MG63 (cell line): ENCODE measurements at regions not wholly inside any gene's neighbourhood (a gene's known extent, or its start where the extent isn't known, plus 50 kb on each side); places are given as distances from the start of the nearest gene placed in this dataset.
"Not testable (repeated sequence)": the region's sequence is repeated elsewhere in the genome, so short reads cannot be mapped to it uniquely, and the experiment has no call there.

Experiments
- DNase-seq: peaks from one replicate; pipeline ENCODE4 v3.0.0-alpha.2; 2020
- H3K27me3 ChIP-seq: fragments of 250-450 bp; sonication (Bioruptor Pico); 2 replicates; pipeline ENCODE4 v1.5.1; 2020; ENCODE audit warnings: mild to moderate bottlenecking, moderate library complexity
- H3K36me3 ChIP-seq: fragments of 250-450 bp; sonication (Bioruptor Pico); 2 replicates; pipeline ENCODE4 v1.5.1; 2020; ENCODE audit warnings: mild to moderate bottlenecking, moderate library complexity
- H3K4me3 ChIP-seq: fragments of 250-450 bp; sonication (Bioruptor Pico); 2 replicates; pipeline ENCODE4 v1.5.1; 2020; ENCODE audit warnings: mild to moderate bottlenecking, moderate library complexity
- H3K9me3 ChIP-seq: fragments of 250-450 bp; sonication (Bioruptor Pico); 2 replicates; pipeline ENCODE4 v1.5.1; 2020; ENCODE audit warnings: mild to moderate bottlenecking, moderate library complexity

- H3K4me3 ChIP-seq: no peak overlapping the region
- peaks cover 6% of the 10 kb centered on the region; the same call in 1 of the 2 replicates for H3K9me3 ChIP-seq
- no peak for DNase-seq
- H3K36me3 ChIP-seq: no peaks in the 10 kb centered on the region
- no peaks in the 10 kb centered on the region for H3K27me3 ChIP-seq
Observed at GRCh38 chr7:42590771-42591310, 321.0 kb downstream of the C7orf25 start.

- H3K9me3 ChIP-seq: peaks cover 8% of the 10 kb centered on the region
- no peaks in the 10 kb centered on the region for H3K36me3 ChIP-seq
- no peak for DNase-seq
- H3K27me3 ChIP-seq: no peaks in the 10 kb centered on the region
- no peak overlapping the region for H3K4me3 ChIP-seq
Observed at GRCh38 chr7:42588876-42589275, 323.0 kb downstream of the C7orf25 start.

- no peak for DNase-seq
- peaks cover 8% of the 10 kb centered on the region for H3K9me3 ChIP-seq
- no peaks in the 10 kb centered on the region for H3K27me3 ChIP-seq
- H3K4me3 ChIP-seq: no peak overlapping the region
- H3K36me3 ChIP-seq: no peaks in the 10 kb centered on the region
Observed at GRCh38 chr7:42587806-42588205, 324.1 kb downstream of the C7orf25 start.

- Histone ChIP-seq H3K4me3 (no peak overlapping the region), H3K9me3 (peaks cover 4% of the 10 kb centered on the region; the same call in 1 of the 2 replicates), H3K27me3 (no peaks in the 10 kb centered on the region), H3K36me3 (no peaks in the 10 kb centered on the region)
- DNase-seq: no peak
Observed at GRCh38 chr7:42580061-42580460, 331.8 kb downstream of the C7orf25 start.

GRCh38 chr7:42575171-42575570 is 336.7 kb downstream of the C7orf25 start:
- no peak for DNase-seq
- H3K27me3 ChIP-seq: no peaks in the 10 kb centered on the region
- H3K36me3 ChIP-seq: no peaks in the 10 kb centered on the region
- no peak overlapping the region for H3K4me3 ChIP-seq
- H3K9me3 ChIP-seq: peaks cover 2% of the 10 kb centered on the region; the same call in 1 of the 2 replicates

GRCh38 chr7:42574685-42575084 is 337.2 kb downstream of the C7orf25 start:
- no peaks in the 10 kb centered on the region for H3K27me3 ChIP-seq
- no peaks in the 10 kb centered on the region for H3K36me3 ChIP-seq
- DNase-seq: no peak
- no peaks in the 10 kb centered on the region for H3K9me3 ChIP-seq
- H3K4me3 ChIP-seq: no peak overlapping the region

- Histone ChIP-seq H3K27me3 (no peaks in the 10 kb centered on the region), H3K9me3 (no peaks in the 10 kb centered on the region), H3K36me3 (no peaks in the 10 kb centered on the region), H3K4me3 (no peak overlapping the region)
- no peak for DNase-seq
Observed at GRCh38 chr7:42573881-42574672, 337.1 kb upstream of the GLI3 start.

- H3K36me3 ChIP-seq: no peaks in the 10 kb centered on the region
- DNase-seq: no peak
- no peaks in the 10 kb centered on the region for H3K27me3 ChIP-seq
- H3K9me3 ChIP-seq: no peaks in the 10 kb centered on the region
- no peak overlapping the region for H3K4me3 ChIP-seq
Observed at GRCh38 chr7:42572561-42572960, 335.6 kb upstream of the GLI3 start.

- H3K9me3 ChIP-seq: no peaks in the 10 kb centered on the region
- no peaks in the 10 kb centered on the region for H3K27me3 ChIP-seq
- DNase-seq: no peak
- no peak overlapping the region for H3K4me3 ChIP-seq
- H3K36me3 ChIP-seq: no peaks in the 10 kb centered on the region
Observed at GRCh38 chr7:42572056-42572455, 335.0 kb upstream of the GLI3 start.

- Histone ChIP-seq H3K9me3 (no peaks in the 10 kb centered on the region), H3K36me3 (no peaks in the 10 kb centered on the region), H3K4me3 (no peak overlapping the region), H3K27me3 (no peaks in the 10 kb centered on the region)
- DNase-seq: no peak
Observed at GRCh38 chr7:42570944-42571343, 333.9 kb upstream of the GLI3 start.

GRCh38 chr7:42567051-42567450 is 330.0 kb upstream of the GLI3 start:
- no peaks in the 10 kb centered on the region for H3K36me3 ChIP-seq
- H3K9me3 ChIP-seq: peaks cover 4% of the 10 kb centered on the region
- DNase-seq: peak; percentile 56
- H3K27me3 ChIP-seq: no peaks in the 10 kb centered on the region
- H3K4me3 ChIP-seq: no peak overlapping the region

GRCh38 chr7:42561797-42562196 is 324.8 kb upstream of the GLI3 start:
- Histone ChIP-seq H3K9me3 (peaks cover 5% of the 10 kb centered on the region), H3K27me3 (no peaks in the 10 kb centered on the region), H3K36me3 (no peaks in the 10 kb centered on the region), H3K4me3 (no peak overlapping the region)
- DNase-seq: no peak

GRCh38 chr7:42560866-42561265 is 323.9 kb upstream of the GLI3 start:
- Histone ChIP-seq H3K9me3 (peaks cover 5% of the 10 kb centered on the region), H3K27me3 (no peaks in the 10 kb centered on the region), H3K4me3 (no peak overlapping the region), H3K36me3 (no peaks in the 10 kb centered on the region)
- no peak for DNase-seq

GRCh38 chr7:42554932-42555331 is 317.9 kb upstream of the GLI3 start:
- peaks cover 11% of the 10 kb centered on the region; the same call in 1 of the 2 replicates for H3K9me3 ChIP-seq
- H3K4me3 ChIP-seq, H3K36me3 ChIP-seq, H3K27me3 ChIP-seq, DNase-seq: not testable (repeated sequence)

- H3K4me3 ChIP-seq: no peak overlapping the region
- H3K9me3 ChIP-seq: peaks cover 11% of the 10 kb centered on the region; the same call in 1 of the 2 replicates
- no peaks in the 10 kb centered on the region for H3K27me3 ChIP-seq
- DNase-seq: no peak
- no peaks in the 10 kb centered on the region for H3K36me3 ChIP-seq
Observed at GRCh38 chr7:42552227-42552626, 315.2 kb upstream of the GLI3 start.

- H3K27me3 ChIP-seq: no peaks in the 10 kb centered on the region
- no peaks in the 10 kb centered on the region for H3K36me3 ChIP-seq
- H3K4me3 ChIP-seq: no peak overlapping the region
- H3K9me3 ChIP-seq: peaks cover 10% of the 10 kb centered on the region; the same call in 1 of the 2 replicates
- no peak for DNase-seq
Observed at GRCh38 chr7:42550706-42551470, 313.9 kb upstream of the GLI3 start.

GRCh38 chr7:42549866-42550485 is 313.0 kb upstream of the GLI3 start:
- no peaks in the 10 kb centered on the region for H3K27me3 ChIP-seq
- H3K4me3 ChIP-seq: no peak overlapping the region
- H3K36me3 ChIP-seq: no peaks in the 10 kb centered on the region
- H3K9me3 ChIP-seq: peaks cover 10% of the 10 kb centered on the region
- DNase-seq: no peak
